ENCODE measurements at regions not wholly inside any gene's neighbourhood (a gene's known extent, or its start where the extent isn't known, plus 50 kb on each side); places are given as distances from the start of the nearest gene placed in this dataset.
"Not testable (repeated sequence)": the region's sequence is repeated elsewhere in the genome, so short reads cannot be mapped to it uniquely, and the experiment has no call there.

GRCh38 chr11:81869351-81870065 is 864.2 kb downstream of the FAM181B start:
- DNase-seq, result no peak

DNA sequence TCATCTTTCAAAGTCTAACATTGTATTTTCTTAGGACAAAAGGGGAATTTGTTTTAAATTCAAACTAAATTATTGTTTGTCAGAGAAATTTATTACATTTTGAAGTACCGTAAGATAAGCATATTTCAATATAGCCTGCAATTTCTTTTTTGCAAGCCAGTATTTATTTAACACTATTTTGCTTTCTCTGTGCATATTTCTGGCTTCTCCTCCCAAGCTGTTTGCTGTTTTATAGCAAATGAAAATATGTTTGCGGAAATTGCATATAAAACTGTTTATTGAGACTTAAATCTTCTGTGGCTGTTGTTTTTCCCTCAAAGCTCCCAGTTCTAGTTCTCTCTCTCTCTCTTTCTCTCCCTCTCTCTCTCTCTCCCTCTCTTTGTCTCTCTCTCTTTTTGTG is 866.8 kb downstream of the FAM181B start:
- DNase-seq, result no peak

- DNase-seq, result no peak
Measured at GRCh38 chr11:81857386-81857785, 876.3 kb downstream of the FAM181B start.

GRCh38 chr11:81853791-81854190 is 879.9 kb downstream of the FAM181B start:
- no peak for DNase-seq

DNA sequence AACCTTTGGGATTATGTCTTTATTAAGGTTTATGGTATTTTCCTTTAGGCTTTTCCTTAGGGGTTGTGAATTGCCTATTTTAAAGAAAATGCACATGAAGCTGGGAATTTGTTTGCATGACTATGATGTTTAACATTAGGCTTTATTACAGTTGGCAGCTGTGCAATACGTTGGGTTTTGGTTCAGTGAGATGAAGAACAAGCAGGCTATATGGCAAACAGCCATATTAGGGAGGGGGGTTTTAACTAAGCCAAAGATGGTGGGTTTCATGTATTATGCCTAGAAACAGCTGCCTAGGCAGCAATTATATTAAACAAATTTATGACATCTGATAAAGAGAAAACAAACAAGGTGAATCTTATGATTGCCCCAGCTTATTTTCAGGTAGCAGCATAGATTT is 880.8 kb downstream of the FAM181B start:
- DNase-seq, result no peak

- DNase-seq, result no peak
Measured at GRCh38 chr11:81840380-81840779, 893.3 kb downstream of the FAM181B start.

DNA sequence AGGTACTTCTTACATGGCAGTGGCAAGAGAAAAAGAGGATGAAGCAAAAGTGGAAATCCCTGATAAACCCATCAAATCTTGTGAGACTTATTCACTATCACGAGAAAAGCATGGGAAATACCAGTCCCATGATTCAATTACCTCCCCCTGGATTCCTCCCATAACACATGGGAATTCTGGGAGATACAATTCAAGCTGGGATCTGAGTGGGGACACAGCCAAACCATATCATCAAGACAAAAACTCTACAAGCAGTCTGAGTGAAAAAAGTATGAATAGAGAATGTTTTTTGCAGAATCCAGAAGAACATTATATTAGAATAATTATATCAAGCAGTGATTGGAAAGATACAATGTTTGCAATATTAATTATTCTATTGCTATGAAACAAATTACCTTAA is 893.7 kb downstream of the FAM181B start:
- DNase-seq, result no peak

GRCh38 chr11:81839016-81839415 is 894.6 kb downstream of the FAM181B start:
- no peak for DNase-seq

GRCh38 chr11:81829976-81830375 is 903.7 kb downstream of the FAM181B start:
- no peak for DNase-seq

- DNase-seq, result no peak
Measured at GRCh38 chr11:81825346-81825745, 908.3 kb downstream of the FAM181B start.

DNA sequence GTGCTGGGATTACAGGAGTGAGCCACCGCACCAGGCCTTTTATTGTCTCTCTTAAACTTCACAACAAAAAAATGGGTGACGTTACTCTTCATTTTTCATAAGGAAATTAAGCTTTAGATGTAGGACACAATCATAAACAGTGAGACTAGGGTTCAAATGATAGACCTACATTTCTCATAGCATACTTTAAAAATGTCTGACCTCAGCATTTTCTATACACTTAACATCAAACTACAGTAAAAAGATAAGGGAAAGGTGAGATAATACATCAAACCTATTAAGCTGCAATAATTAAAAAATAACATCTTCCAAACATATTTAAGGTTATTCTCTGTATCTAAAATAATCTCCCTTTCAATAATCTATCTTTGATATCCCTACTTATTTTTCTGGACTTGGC is 914.2 kb downstream of the FAM181B start:
- DNase-seq, result no peak

GRCh38 chr11:81804858-81805257 is 928.8 kb downstream of the FAM181B start:
- DNase-seq, result no peak

- no peak for DNase-seq
Measured at GRCh38 chr11:81802591-81802990, 931.1 kb downstream of the FAM181B start.

DNA sequence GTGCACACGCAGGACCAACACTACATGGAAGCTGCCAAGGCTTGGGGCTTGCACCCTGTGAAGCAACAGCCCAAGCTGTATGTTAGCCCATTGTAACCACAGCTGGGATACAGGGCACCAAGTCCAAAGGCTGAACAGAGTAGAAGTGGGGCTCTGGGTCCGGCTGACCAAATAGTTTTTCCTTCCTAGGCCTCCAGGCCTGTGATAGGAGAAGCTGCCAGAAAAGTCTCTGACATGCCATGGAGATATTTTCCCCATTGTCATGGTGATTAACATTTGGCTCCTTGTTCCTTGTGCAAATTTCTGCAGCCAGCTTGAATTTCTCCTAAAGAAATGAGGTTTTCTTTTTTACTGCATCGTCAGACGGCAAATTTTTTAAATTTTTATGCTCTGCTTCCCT is 941.2 kb downstream of the FAM181B start:
- DNase-seq, result no peak

DNA sequence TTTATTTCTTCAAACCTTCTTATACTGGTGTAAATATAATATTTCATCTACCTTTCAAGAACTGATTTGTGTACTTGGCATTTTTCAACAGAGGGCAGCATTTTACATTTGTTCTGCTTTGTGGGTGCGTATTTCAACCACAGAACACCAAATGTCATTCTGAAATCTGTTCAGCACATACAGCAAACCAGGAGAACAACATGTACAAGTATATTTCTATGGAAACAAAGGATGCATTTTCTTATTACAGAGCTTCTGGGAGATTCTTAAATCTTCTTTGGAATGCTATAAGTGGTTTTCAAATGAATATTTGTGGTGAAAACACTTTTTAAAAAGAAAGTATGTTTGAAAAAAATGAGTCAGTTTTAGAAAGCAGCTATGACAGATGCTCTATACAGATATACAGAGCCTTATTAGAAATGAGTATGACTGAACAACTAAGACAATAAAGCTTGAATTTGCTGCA is 946.0 kb downstream of the FAM181B start:
- no peak for DNase-seq

GRCh38 chr11:81772166-81772565 is 961.5 kb downstream of the FAM181B start:
- no peak for DNase-seq

DNA sequence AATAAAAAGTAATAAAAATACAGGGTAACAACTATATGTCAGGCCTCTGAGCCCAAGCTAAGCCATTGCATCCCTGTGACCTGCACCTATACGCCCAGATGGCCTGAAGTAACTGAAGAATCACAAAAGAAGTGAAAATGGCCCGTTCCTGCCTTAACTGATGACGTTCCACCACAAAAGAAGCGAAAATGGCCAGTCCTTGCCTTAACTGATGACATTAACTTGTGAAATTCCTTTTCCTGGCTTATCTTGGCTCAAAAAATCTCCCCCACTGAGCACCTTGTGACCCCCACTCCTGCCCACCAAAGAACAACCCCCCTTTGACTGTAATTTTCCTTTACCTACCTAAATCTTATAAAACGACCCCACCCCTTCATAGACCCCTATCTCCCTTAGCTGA is 963.8 kb downstream of the FAM181B start:
- not testable (repeated sequence) for DNase-seq

- DNase-seq, result no peak
Measured at GRCh38 chr11:81756864-81757595, 976.6 kb downstream of the FAM181B start.

GRCh38 chr11:81749245-81749644 is 984.4 kb downstream of the FAM181B start:
- no peak for DNase-seq

DNA sequence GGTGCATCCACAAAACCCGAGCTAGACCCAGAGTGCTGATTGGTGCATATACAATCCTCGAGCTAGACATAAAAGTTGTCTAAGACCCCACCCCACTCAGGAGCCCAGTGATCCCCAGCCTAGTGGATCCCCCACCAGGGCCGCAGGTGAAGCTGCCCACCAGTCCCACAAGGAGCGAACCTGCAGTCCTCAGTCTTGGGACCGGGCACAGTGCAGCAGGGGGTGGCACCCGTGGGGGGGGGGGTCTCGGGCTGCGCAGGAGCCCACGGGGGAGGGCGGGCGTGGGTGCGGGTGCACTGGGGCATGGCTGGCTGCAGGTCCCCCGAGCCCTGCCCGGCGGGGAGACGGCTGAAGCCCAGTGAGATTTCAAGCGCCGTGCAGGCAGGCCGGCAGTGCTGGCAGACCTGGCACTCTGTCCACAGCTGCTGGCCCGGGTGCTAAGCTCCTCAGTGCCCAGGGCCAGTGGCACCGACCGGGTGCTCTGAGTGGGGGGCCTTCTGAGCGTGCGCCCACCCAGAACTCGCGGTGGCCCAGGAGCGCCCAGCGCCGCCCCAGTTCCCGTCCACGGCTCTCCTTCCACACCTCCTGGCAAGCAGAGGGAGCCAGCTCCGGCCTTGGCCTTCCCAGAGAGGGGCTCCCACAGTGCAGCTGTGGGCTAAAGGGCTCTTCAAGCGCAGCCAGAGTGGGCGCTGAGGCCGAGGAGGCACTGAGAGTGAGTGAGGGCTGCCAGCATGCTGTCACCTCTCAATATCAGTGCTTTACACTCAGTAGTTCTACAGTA is 989.1 kb downstream of the FAM181B start:
- no peak for DNase-seq

GRCh38 chr11:81725701-81726100 is 1008.0 kb downstream of the FAM181B start:
- DNase-seq, result no peak

DNA sequence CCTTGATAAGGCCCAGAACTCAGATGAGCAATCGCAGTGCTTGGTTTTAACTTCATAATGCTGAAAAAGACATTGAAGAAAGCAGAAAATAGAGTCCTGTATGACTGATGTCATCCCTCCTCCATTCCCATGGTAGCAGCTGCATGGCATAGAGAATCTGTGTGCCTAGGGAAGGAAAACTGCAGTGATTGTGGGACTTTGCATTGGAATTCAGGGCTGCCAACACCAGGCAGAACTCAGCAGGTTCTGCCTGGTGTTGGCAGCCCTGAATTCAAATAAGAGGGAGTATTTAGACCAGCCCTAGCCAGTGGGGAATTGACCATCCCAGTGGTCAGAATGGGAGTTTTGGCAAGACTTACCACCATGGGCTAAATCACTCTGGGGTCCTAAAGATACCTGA is 1016.0 kb downstream of the FAM181B start:
- no peak for DNase-seq

DNA sequence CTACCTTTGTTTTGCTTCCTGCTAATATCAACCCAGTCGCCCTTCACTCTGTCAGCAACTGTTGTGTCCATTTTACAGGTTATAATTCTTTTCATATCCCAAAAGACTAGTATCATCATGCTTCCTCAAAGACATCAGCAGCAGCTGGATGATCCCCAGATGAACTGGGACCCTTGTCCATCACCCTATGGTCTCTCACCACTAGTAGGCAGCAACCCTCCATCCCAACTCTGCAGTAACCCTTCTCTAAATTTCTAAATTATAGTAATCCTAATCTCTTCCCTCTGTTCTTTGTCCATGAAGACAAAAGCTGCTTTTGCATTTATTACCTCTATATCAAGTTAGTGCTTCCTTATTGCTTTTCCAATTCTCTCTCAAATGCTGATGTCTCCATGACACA is 1025.8 kb downstream of the FAM181B start:
- DNase-seq, result no peak

DNA sequence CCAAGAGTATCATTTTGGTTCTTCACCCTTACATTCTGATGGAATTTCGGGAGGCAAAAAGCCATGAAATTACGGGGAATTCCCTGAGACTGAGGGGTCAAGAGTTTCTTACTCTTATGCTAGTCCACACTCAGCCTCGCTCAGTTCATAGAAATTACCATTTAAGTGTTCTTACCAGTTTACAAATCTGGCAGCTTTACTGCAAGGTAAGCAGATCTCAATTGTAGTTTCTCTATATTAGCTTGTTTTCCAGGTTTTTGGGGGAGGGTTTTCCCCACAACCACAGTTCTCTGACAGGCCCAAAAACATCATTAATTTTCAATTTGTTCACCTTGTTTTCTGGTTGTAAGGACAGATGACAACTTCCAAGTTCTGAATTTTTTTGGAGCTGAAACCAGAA is 1028.4 kb downstream of the FAM181B start:
- DNase-seq, result no peak
